H9 (cell line): ENCODE measurements at regions not wholly inside any gene's neighbourhood (a gene's known extent, or its start where the extent isn't known, plus 50 kb on each side); places are given as distances from the start of the nearest gene placed in this dataset.

Experiments used
- DNase-seq: peaks from one replicate; pipeline ENCODE4 v3.0.0-alpha.2; 2017
- H2AFZ ChIP-seq: one replicate; pipeline ENCODE4 v1.6.1; 2013; ENCODE audit warnings: mild to moderate bottlenecking, low read length, control low read depth, moderate library complexity
- H2AK5ac ChIP-seq: 2 replicates; pipeline ENCODE4 v1.6.1; 2013; ENCODE audit warnings: low read length, control low read depth, mixed read lengths; ENCODE audit not compliant: insufficient read length
- H2BK120ac ChIP-seq: one replicate; pipeline ENCODE4 v1.6.1; 2013; ENCODE audit warnings: low read depth, mild to moderate bottlenecking, low read length, control low read depth, inconsistent platforms; ENCODE audit not compliant: poor library complexity, severe bottlenecking
- H2BK12ac ChIP-seq: 2 replicates; pipeline ENCODE4 v1.6.1; 2013; ENCODE audit warnings: low read length, control low read depth, mixed read lengths, low read depth; ENCODE audit not compliant: insufficient read length
- H2BK15ac ChIP-seq: 2 replicates; pipeline ENCODE4 v1.6.1; 2013; ENCODE audit warnings: low read depth, low read length, control low read depth
- H2BK20ac ChIP-seq: one replicate; pipeline ENCODE4 v1.6.1; 2013; ENCODE audit warnings: low read depth, mild to moderate bottlenecking, low read length, control low read depth, inconsistent platforms; ENCODE audit not compliant: poor library complexity, severe bottlenecking
- H2BK5ac ChIP-seq: 2 replicates; pipeline ENCODE4 v1.6.1; 2013; ENCODE audit warnings: low read length, control low read depth, mixed read lengths; ENCODE audit not compliant: insufficient read length
- H3K14ac ChIP-seq: 2 replicates; pipeline ENCODE4 v1.6.1; 2013; ENCODE audit warnings: low read length, control low read depth; ENCODE audit not compliant: insufficient read depth
- H3K18ac ChIP-seq: 2 replicates; pipeline ENCODE4 v1.6.1; 2013; ENCODE audit warnings: low read depth, mild to moderate bottlenecking, mixed read lengths, low read length, control low read depth; ENCODE audit not compliant: insufficient read length
- H3K23ac ChIP-seq: 2 replicates; pipeline ENCODE4 v1.6.1; 2013; ENCODE audit warnings: low read length, control low read depth, mixed read lengths, low read depth; ENCODE audit not compliant: insufficient read length
- H3K23me2 ChIP-seq: 2 replicates; pipeline ENCODE4 v1.6.1; 2013; ENCODE audit warnings: low read depth, mild to moderate bottlenecking, mixed read lengths, low read length, control low read depth; ENCODE audit not compliant: insufficient read length, poor library complexity, severe bottlenecking
- H3K27ac ChIP-seq: 2 replicates; pipeline ENCODE4 v1.5.1; 2013; ENCODE audit warnings: low read length, control low read depth, mixed read lengths, low read depth; ENCODE audit not compliant: insufficient read length
- H3K27me3 ChIP-seq: 2 replicates; pipeline ENCODE4 v1.6.1; 2013; ENCODE audit warnings: low read length, control low read depth, inconsistent platforms; ENCODE audit not compliant: insufficient read depth
- H3K4ac ChIP-seq: 2 replicates; pipeline ENCODE4 v1.6.1; 2013; ENCODE audit warnings: low read depth, mild to moderate bottlenecking, control low read depth, inconsistent platforms, low read length, moderate library complexity
- H3K4me1 ChIP-seq: 2 replicates; pipeline ENCODE4 v1.6.1; 2013; ENCODE audit warnings: low read length, control low read depth, inconsistent platforms; ENCODE audit not compliant: insufficient read depth
- H3K4me2 ChIP-seq: 2 replicates; pipeline ENCODE4 v1.6.1; 2013; ENCODE audit warnings: low read length, control low read depth, mixed read lengths; ENCODE audit not compliant: insufficient read length, insufficient read depth
- H3K56ac ChIP-seq: 2 replicates; pipeline ENCODE4 v1.6.1; 2013; ENCODE audit warnings: low read depth, mild to moderate bottlenecking, mixed read lengths, low read length, control low read depth; ENCODE audit not compliant: insufficient read length
- H3K79me1 ChIP-seq: 2 replicates; pipeline ENCODE4 v1.6.1; 2013; ENCODE audit warnings: low read depth, mild to moderate bottlenecking, moderate library complexity, low read length, control low read depth, inconsistent platforms; ENCODE audit not compliant: insufficient read depth, poor library complexity, severe bottlenecking
- H3K79me2 ChIP-seq: 2 replicates; pipeline ENCODE4 v1.6.1; 2013; ENCODE audit warnings: low read length, control low read depth, inconsistent platforms; ENCODE audit not compliant: insufficient read depth
- H3K9ac ChIP-seq: 2 replicates; pipeline ENCODE4 v1.6.1; 2013; ENCODE audit warnings: low read length, control low read depth, mixed read lengths; ENCODE audit not compliant: insufficient read length; ENCODE audit errors: extremely low read depth
- H3K9me3 ChIP-seq: one replicate; pipeline ENCODE4 v1.6.1; 2013; ENCODE audit warnings: low read depth, low read length, inconsistent platforms; ENCODE audit not compliant: control insufficient read depth
- H3T11ph ChIP-seq: one replicate; pipeline ENCODE4 v1.6.1; 2013; ENCODE audit warnings: mild to moderate bottlenecking, low read length, control low read depth, inconsistent platforms
- H4K20me1 ChIP-seq: one replicate; pipeline ENCODE4 v1.6.1; 2013; ENCODE audit not compliant: control insufficient read depth, insufficient read length, insufficient read depth
- H4K5ac ChIP-seq: 2 replicates; pipeline ENCODE4 v1.6.1; 2013; ENCODE audit warnings: low read depth, mild to moderate bottlenecking, mixed read lengths, low read length, control low read depth; ENCODE audit not compliant: insufficient read length
- H4K8ac ChIP-seq: replicated peaks from 2 replicates; pipeline ENCODE4 v1.6.1; 2013; ENCODE audit warnings: low read length, control low read depth, mixed read lengths, low read depth; ENCODE audit not compliant: insufficient read length
- H4K91ac ChIP-seq: 2 replicates; pipeline ENCODE4 v1.6.1; 2013; ENCODE audit warnings: low read depth, mild to moderate bottlenecking, moderate library complexity, mixed read lengths, low read length, control low read depth; ENCODE audit not compliant: insufficient read length
- H3K27ac Mint-ChIP-seq, 3 experiments: 2 replicates in 2 of 3; 3 replicates in 1 of 3; pipeline ENCODE4 v1.8.0; 2020 to 2021; ENCODE audit warnings: mixed read lengths in 3 of 3, mild to moderate bottlenecking in 1 of 3, moderate library complexity in 1 of 3
- H3K27me3 Mint-ChIP-seq: 2 replicates; pipeline ENCODE4 v1.8.0; 2021; ENCODE audit warnings: low read depth, mild to moderate bottlenecking, moderate library complexity, mixed read lengths
- H3K36me3 Mint-ChIP-seq, 3 experiments: 2 replicates in 2 of 3; 3 replicates in 1 of 3; pipeline ENCODE4 v1.8.0; 2020 to 2021; ENCODE audit warnings: low read depth in 3 of 3, mixed read lengths in 3 of 3; ENCODE audit not compliant: insufficient read depth in 1 of 3
- H3K4me1 Mint-ChIP-seq, 2 experiments: 2 replicates each; pipeline ENCODE4 v1.8.0; 2020; ENCODE audit warnings: mixed read lengths in 2 of 2
- H3K4me3 Mint-ChIP-seq, 2 experiments: 2 replicates in 1 of 2; 3 replicates in 1 of 2; pipeline ENCODE4 v1.8.0; 2020 to 2021; ENCODE audit warnings: mild to moderate bottlenecking in 2 of 2, mixed read lengths in 2 of 2, moderate library complexity in 1 of 2
- H3K9me3 Mint-ChIP-seq, 2 experiments: 2 replicates in 1 of 2; 3 replicates in 1 of 2; pipeline ENCODE4 v1.8.0; 2020; ENCODE audit warnings: mild to moderate bottlenecking in 2 of 2, mixed read lengths in 2 of 2, moderate library complexity in 1 of 2
- CTCF ChIP-seq: fragments of 200-600 bp; sonication (generic); conservative IDR thresholded peaks from 3 replicates; pipeline ENCODE4 v1.8.0; 2021; ENCODE audit warnings: antibody characterized with exemption, mild to moderate bottlenecking
- WGBS: extraction: QIAGEN DNeasy Blood & Tissue Kit; methylation state at CpG from one replicate; pipeline ENCODE4 v1.1.7; 2013; ENCODE audit warnings: missing lambda C conversion rate, low lambda C conversion rate, mixed read lengths; ENCODE audit not compliant: insufficient read length; ENCODE audit errors: extremely low coverage; 5-methylcytosine and 5-hydroxymethylcytosine counted together

GRCh38 chr16:66035096-66035495 is 331.4 kb upstream of the CDH5 start:
- no peak overlapping the region for H2BK5ac ChIP-seq
- no peak overlapping the region for H2AFZ ChIP-seq
- Mint-ChIP-seq H3K27me3 (peaks cover 2% of the 10 kb centered on the region), H3K27ac (no peak overlapping the region), H3K9me3 (no peaks in the 10 kb centered on the region), H3K4me1 (peaks cover 3% of the 10 kb centered on the region in 2 experiments; a peak in 1 of 4 replicates), H3K36me3 (no peaks in the 10 kb centered on the region), H3K4me3 (no peak overlapping the region)
- no peak overlapping the region for H3T11ph ChIP-seq
- H2BK20ac ChIP-seq: no peak overlapping the region
- no peaks in the 10 kb centered on the region for H4K20me1 ChIP-seq
- no peak overlapping the region for H2BK120ac ChIP-seq
- H3K56ac ChIP-seq: no peak overlapping the region
- H4K8ac ChIP-seq: no peak overlapping the region
- H4K5ac ChIP-seq: no peak overlapping the region
- H4K91ac ChIP-seq: no peak overlapping the region
- H3K23me2 ChIP-seq: no peaks in the 10 kb centered on the region
- H3K4me1 ChIP-seq: no peaks in the 10 kb centered on the region
- H2BK15ac ChIP-seq: no peak overlapping the region
- H2AK5ac ChIP-seq: no peak overlapping the region
- no CpG with 5 or more reads among the region's 3 CpGs for WGBS
- H3K4ac ChIP-seq: no peak overlapping the region
- no peak for DNase-seq
- no peak overlapping the region for H3K9ac ChIP-seq
- H3K23ac ChIP-seq: no peak overlapping the region
- TF ChIP-seq CTCF: no peak
- H3K9me3 ChIP-seq: no peaks in the 10 kb centered on the region
- H3K79me1 ChIP-seq: no peaks in the 10 kb centered on the region
- H3K18ac ChIP-seq: no peak overlapping the region
- no peak overlapping the region for H3K4me2 ChIP-seq
- no peak overlapping the region for H2BK12ac ChIP-seq
- no peaks in the 10 kb centered on the region for H3K79me2 ChIP-seq
- no peak overlapping the region for H3K14ac ChIP-seq
- no peaks in the 10 kb centered on the region; the same call in 1 of the 2 replicates for H3K27me3 ChIP-seq
- H3K27ac ChIP-seq: no peak overlapping the region
